Pancreas (tissue), 10 donors: ENCODE measurements at regions not wholly inside any gene's neighbourhood (a gene's known extent, or its start where the extent isn't known, plus 50 kb on each side); places are given as distances from the start of the nearest gene placed in this dataset.

Source experiments
- ATAC-seq, 4 donors: fragments of 200-7000 bp; cut with Tn5 transposase; one replicate each; pipeline versions ENCODE4 v1.8.0 to v1.9.1; 2020; ENCODE audit warnings: mild to moderate bottlenecking in 4 of 4, moderate library complexity in 4 of 4
- DNase-seq, 6 donors: peaks; one replicate each; pipeline ENCODE4 v3.0.0-alpha.2; 2020
- FAIRE-seq: peaks from 2 replicates; lab custom pipeline; 2012; peaks lifted over from hg19 to GRCh38; lab: Jason Lieb, UNC
- H3K27ac ChIP-seq, 4 donors: fragments of 200-600 bp; sonication (generic); 1 replicate in 3 of 4; 2 replicates in 1 of 4; pipeline versions ENCODE4 v1.5.0 to v1.8.0; 2020
- H3K27me3 ChIP-seq, 4 donors: fragments of 200-600 bp; one replicate each; pipeline ENCODE4 v1.8.0; 2021
- H3K36me3 ChIP-seq, 3 donors: fragments of 200-600 bp; sonication (generic) in 1 of 3; one replicate each; pipeline versions ENCODE4 v1.5.0 to v1.8.0; 2020 to 2021
- H3K4me1 ChIP-seq, 3 donors: fragments of 200-600 bp; one replicate each; pipeline ENCODE4 v1.8.0; 2021
- H3K4me3 ChIP-seq, 4 donors: fragments of 200-600 bp; sonication (generic) in 2 of 4; one replicate each; pipeline versions ENCODE4 v1.5.0 to v1.8.0; 2020 to 2021
- H3K9me3 ChIP-seq, 4 donors: fragments of 200-600 bp; one replicate each; pipeline ENCODE4 v1.8.0; 2021
- WGBS, 2 donors: extraction: QIAGEN DNeasy Blood & Tissue Kit; methylation state at CpG; one replicate each; pipeline ENCODE4 v1.1.7; 2013; 5-methylcytosine and 5-hydroxymethylcytosine counted together
- intact Hi-C, 3 donors: fragments of 100-400 bp; cut with DNase I; formaldehyde crosslinking; loops; one replicate each; pipeline versions ENCODE4 v1.11.1 to v1.14.2; 2022
- TF ChIP-seq, protein P1 (sequence below), 4 donors: fragments of 200-600 bp; sonication (generic) in 3 of 4; IDR thresholded peaks; one replicate each; pipeline versions ENCODE4 v1.5.0 to v1.8.0; 2021; ENCODE audit warnings: antibody characterized with exemption in 4 of 4
- donor health status: healthy with polysubstance abuse.
- donor health status: DM: no; HTN: no; CAD: no; lungs with moderate emphysema.
- donor health status: DM: no; HTN: no; CAD: no.
- donor health status: control.
- donor health status: control.
- donor health status: Bipolar disorder and iron deficiency.
- donor health status: DM: yes; HTN: yes; CAD: no.
- donor health status: DM: no; HTN: no; CAD: no.
- donor health status: DM: no; HTN: no; CAD: no.
- donor health status: DM: yes; HTN: yes; CAD: no.

DNA sequence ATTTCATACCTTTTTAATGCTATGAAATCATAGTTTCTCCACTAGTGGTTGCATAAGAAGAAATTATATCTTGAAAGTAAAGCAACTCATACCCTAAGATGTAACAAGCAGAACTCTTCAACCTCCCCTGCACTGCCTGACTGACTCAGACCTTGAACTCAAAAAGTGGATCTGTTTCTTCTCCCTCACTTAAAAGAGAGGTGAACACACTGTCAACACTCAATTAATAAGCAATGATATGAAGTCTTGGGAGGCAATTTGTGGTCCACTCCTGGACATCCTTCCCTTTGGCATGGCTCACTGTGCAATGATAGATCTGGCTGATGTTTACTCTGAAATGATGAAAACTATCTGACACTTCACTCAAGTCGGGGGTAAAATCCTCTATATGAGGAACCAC lies 282.0 kb upstream of the DKK2 start:
- intact Hi-C loops: no loop called here
- H3K27me3 ChIP-seq: no peaks in the 10 kb centered on the region
- FAIRE-seq (no peak), DNase-seq (no peak), ATAC-seq (no peak)
- no peak overlapping the region for H3K4me3 ChIP-seq
- H3K9me3 ChIP-seq: no peaks in the 10 kb centered on the region
- TF ChIP-seq, protein P1, sequence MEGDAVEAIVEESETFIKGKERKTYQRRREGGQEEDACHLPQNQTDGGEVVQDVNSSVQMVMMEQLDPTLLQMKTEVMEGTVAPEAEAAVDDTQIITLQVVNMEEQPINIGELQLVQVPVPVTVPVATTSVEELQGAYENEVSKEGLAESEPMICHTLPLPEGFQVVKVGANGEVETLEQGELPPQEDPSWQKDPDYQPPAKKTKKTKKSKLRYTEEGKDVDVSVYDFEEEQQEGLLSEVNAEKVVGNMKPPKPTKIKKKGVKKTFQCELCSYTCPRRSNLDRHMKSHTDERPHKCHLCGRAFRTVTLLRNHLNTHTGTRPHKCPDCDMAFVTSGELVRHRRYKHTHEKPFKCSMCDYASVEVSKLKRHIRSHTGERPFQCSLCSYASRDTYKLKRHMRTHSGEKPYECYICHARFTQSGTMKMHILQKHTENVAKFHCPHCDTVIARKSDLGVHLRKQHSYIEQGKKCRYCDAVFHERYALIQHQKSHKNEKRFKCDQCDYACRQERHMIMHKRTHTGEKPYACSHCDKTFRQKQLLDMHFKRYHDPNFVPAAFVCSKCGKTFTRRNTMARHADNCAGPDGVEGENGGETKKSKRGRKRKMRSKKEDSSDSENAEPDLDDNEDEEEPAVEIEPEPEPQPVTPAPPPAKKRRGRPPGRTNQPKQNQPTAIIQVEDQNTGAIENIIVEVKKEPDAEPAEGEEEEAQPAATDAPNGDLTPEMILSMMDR (IDR thresholded peaks at IDR 0.05): no peak
- H3K27ac ChIP-seq: no peak overlapping the region
- H3K36me3 ChIP-seq: no peaks in the 10 kb centered on the region
- 0 to 56% methylated on average over 1 of the region's 1 CpG for WGBS, 2 donors
- no peaks in the 10 kb centered on the region for H3K4me1 ChIP-seq

DNA sequence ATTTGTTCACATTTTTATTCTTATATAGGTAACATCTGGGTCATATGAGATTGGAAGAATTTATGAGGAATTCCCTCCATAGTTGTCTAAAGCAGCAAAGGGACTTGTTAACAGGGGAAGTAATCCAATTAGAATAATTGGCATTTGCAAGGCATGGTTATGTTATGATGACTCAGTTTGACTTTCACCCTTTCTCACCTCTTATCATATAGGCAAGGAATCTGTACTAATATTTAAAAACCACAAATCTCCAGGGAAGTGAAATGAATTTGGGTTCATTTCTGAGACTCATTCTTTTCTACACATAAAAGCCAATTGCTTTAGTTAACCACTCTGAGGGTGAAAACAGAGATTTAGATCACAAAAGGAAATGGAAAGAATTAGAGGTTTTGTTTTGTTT lies 281.5 kb upstream of the DKK2 start:
- intact Hi-C loops: no loop called here
- H3K36me3 ChIP-seq: no peaks in the 10 kb centered on the region

DNA sequence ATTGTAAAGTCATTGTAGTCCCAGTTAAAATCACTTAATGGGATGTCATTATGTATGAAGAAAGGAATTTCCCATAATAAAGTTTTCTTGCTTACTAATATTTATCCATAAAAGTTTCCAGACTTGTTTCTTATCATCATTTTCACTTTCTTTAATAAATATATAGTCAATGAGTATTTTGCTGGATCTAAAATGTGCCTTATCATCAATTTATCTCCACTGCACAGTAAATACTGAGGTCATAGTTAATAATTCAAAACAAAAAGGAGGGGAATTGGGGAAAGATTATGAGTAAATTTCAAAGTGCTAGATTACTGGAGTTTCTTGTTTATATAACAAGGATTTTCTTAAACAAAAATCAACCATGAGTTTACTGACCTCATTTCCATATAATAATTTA lies 279.5 kb upstream of the DKK2 start:
- Histone ChIP-seq H3K27ac (no peak overlapping the region), H3K27me3 (no peaks in the 10 kb centered on the region), H3K36me3 (no peaks in the 10 kb centered on the region), H3K4me1 (no peaks in the 10 kb centered on the region), H3K9me3 (no peaks in the 10 kb centered on the region), H3K4me3 (no peak overlapping the region)
- DNase-seq: no peak
- ATAC-seq: no peak
- TF ChIP-seq, protein P1 (IDR thresholded peaks at IDR 0.05): no peak
- intact Hi-C loops: no loop called here
- FAIRE-seq: no peak

More for the DNA sequence above, 281.5 kb upstream of the DKK2 start:
- no peak overlapping the region for H3K4me3 ChIP-seq
- no peaks in the 10 kb centered on the region for H3K9me3 ChIP-seq
- TF ChIP-seq, protein P1 (IDR thresholded peaks at IDR 0.05): no peak
- H3K4me1 ChIP-seq: no peaks in the 10 kb centered on the region
- ATAC-seq (no peak), DNase-seq (no peak), FAIRE-seq (no peak)
- H3K27me3 ChIP-seq: no peaks in the 10 kb centered on the region
- H3K27ac ChIP-seq: no peak overlapping the region

DNA sequence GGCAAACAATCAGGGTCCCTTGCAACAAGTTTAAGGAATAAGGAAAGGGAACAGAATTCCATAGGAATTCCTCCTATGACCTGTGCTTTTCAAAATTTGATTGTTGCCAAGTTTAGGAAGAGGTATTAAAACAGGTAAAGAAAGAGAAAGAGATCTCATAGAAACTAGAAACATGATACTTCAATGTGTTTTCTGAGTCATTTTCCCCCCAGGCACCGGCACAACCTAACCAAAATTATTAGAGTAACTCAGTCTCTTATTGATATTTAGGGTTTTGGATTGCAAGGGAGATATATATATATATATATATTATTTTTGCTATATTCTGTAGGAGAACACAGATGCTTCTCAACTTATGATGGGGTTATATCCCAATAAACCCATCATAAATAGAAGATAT lies 278.0 kb upstream of the DKK2 start:
- no peaks in the 10 kb centered on the region for H3K36me3 ChIP-seq
- FAIRE-seq (no peak), DNase-seq (no peak), ATAC-seq (no peak)
- H3K27me3 ChIP-seq: no peaks in the 10 kb centered on the region
- intact Hi-C loops: no loop called here
- TF ChIP-seq, protein P1 (IDR thresholded peaks at IDR 0.05): no peak
- H3K4me3 ChIP-seq: no peak overlapping the region
- 88 to 93% methylated on average over 1 of the region's 1 CpG for WGBS, 2 donors
- H3K4me1 ChIP-seq: no peaks in the 10 kb centered on the region
- H3K27ac ChIP-seq: no peak overlapping the region
- H3K9me3 ChIP-seq: no peaks in the 10 kb centered on the region

DNA sequence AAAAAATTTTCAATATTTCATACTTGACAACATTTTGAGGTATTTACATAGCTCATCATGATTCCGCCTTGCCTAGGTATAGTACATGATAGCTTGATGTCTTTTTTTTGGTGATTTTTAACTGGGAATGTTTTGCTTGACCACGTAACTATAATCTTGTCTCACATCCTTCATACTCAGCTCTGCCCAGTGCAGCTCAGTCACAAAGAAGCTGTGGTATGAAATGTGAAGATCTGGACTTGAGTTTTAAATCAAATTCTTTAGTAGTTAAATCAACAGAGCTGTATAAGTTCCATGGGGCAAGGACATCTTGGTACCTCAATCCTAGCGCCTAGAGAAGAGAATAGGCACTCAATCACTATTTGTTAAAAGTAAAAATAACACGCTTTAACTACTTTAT lies 276.3 kb upstream of the DKK2 start:
- TF ChIP-seq, protein P1 (IDR thresholded peaks at IDR 0.05): no peak
- H3K27me3 ChIP-seq: no peaks in the 10 kb centered on the region
- 77 to 89% methylated on average over 4 of the region's 4 CpGs for WGBS, 2 donors
- H3K36me3 ChIP-seq: no peaks in the 10 kb centered on the region
- DNase-seq: no peak
- no peak overlapping the region for H3K4me3 ChIP-seq
- no peaks in the 10 kb centered on the region for H3K9me3 ChIP-seq
- no peak overlapping the region for H3K27ac ChIP-seq
- no peaks in the 10 kb centered on the region for H3K4me1 ChIP-seq
- intact Hi-C loops: no loop called here
- no peak for FAIRE-seq
- ATAC-seq: no peak
